ENCODE measurements at regions not wholly inside any gene's neighbourhood (a gene's known extent, or its start where the extent isn't known, plus 50 kb on each side); places are given as distances from the start of the nearest gene placed in this dataset.

DNA sequence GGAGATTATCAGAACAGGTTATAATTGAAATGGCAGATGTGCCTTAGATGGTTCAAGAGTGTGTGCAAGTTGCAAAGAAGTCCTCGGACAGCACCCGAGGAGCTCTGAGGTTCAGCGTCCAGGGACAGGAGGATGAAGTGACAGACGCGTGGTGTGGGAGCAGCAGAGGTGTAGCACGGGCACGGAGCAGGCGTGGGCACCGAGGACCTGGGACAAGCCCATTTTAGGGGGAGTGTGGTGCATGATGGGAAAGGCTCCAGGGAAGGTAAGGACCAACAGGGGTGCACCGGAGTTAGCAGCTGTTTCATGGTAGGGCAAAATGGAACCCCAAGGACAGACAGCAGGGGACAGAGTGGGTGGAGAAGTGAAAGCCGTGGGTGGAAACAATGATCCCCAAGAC is 56.3 kb upstream of the BACE2 start:
- Histone ChIP-seq H2BK5ac (ENCODE audit: insufficient read length, low read length) (no peak overlapping the region), H3K9me3 (ENCODE audit: control insufficient read depth, low read depth, low read length) (no peaks in the 10 kb centered on the region), H3K4me2 (ENCODE audit: insufficient read depth, insufficient read length, low read length) (no peak overlapping the region), H2AFZ (ENCODE audit: low read length) (no peak overlapping the region), H3K79me2 (ENCODE audit: insufficient read depth, low read length) (no peaks in the 10 kb centered on the region), H4K20me1 (ENCODE audit: control insufficient read depth, insufficient read depth, insufficient read length) (no peaks in the 10 kb centered on the region), H3K56ac (ENCODE audit: insufficient read length, low read depth, low read length) (no peak overlapping the region), H3K23me2 (ENCODE audit: insufficient read length, low read depth, low read length, poor library complexity, severe bottlenecking) (no peaks in the 10 kb centered on the region), H2AK5ac (ENCODE audit: insufficient read length, low read length) (no peak overlapping the region), H4K91ac (ENCODE audit: insufficient read length, low read depth, low read length) (no peak overlapping the region), H2BK15ac (ENCODE audit: low read depth, low read length) (no peak overlapping the region), H3K18ac (ENCODE audit: insufficient read length, low read depth, low read length) (no peak overlapping the region), H2BK12ac (ENCODE audit: insufficient read length, low read depth, low read length) (no peak overlapping the region), H3K9ac (ENCODE audit: extremely low read depth, insufficient read length, low read length) (no peak overlapping the region), H3K23ac (ENCODE audit: insufficient read length, low read depth, low read length) (no peak overlapping the region), H4K8ac (replicated peaks; ENCODE audit: insufficient read length, low read depth, low read length) (no peak overlapping the region), H3K79me1 (ENCODE audit: insufficient read depth, low read depth, low read length, poor library complexity, severe bottlenecking) (no peaks in the 10 kb centered on the region), H3K27me3 (ENCODE audit: insufficient read depth, low read length) (no peaks in the 10 kb centered on the region), H3K27ac (ENCODE audit: insufficient read length, low read depth, low read length) (no peak overlapping the region), H3T11ph (ENCODE audit: low read length) (no peak overlapping the region), H3K4me1 (ENCODE audit: insufficient read depth, low read length) (peaks cover 5% of the 10 kb centered on the region; the same call in 1 of the 2 replicates), H3K4ac (ENCODE audit: low read depth, low read length) (no peak overlapping the region), H2BK20ac (ENCODE audit: low read depth, low read length, poor library complexity, severe bottlenecking) (no peak overlapping the region), H2BK120ac (ENCODE audit: low read depth, low read length, poor library complexity, severe bottlenecking) (no peak overlapping the region), H4K5ac (ENCODE audit: insufficient read length, low read depth, low read length) (no peak overlapping the region), H3K14ac (ENCODE audit: insufficient read depth, low read length) (no peak overlapping the region)
- TF ChIP-seq CTCF (conservative IDR thresholded peaks at IDR 0.05), result no peak
- H3K27ac Mint-ChIP-seq, result peak overlapping the region in 1 of 3 experiments; percentile 9; a peak in 1 of 7 replicates
- H3K27me3 Mint-ChIP-seq (ENCODE audit: low read depth), result peaks cover 9% of the 10 kb centered on the region
- H3K4me1 Mint-ChIP-seq, result peaks cover 18 to 33% of the 10 kb centered on the region in 2 experiments
- no CpG with 5 or more reads among the region's 11 CpGs for WGBS (ENCODE audit: extremely low coverage, insufficient read length, low lambda C conversion rate)
- no peaks in the 10 kb centered on the region for H3K36me3 Mint-ChIP-seq (ENCODE audit: insufficient read depth in 1 of 3, low read depth in 3 of 3)
- no peaks in the 10 kb centered on the region for H3K9me3 Mint-ChIP-seq
- no peak for DNase-seq
- no peak overlapping the region for H3K4me3 Mint-ChIP-seq

All from H9 (cell line).